Calu3 (cell line): ENCODE measurements at regions not wholly inside any gene's neighbourhood (a gene's known extent, or its start where the extent isn't known, plus 50 kb on each side); places are given as distances from the start of the nearest gene placed in this dataset.

Experiments
- BruUV-seq: library from RNA; stranded (reverse); fragments of 400-500 nt; replicated peaks from 2 replicates; lab custom pipeline; 2021; lab: Mats Ljungman, UMichigan
- CTCF ChIA-PET: fragments of 300-600 bp; sonication (Branson Sonifier 250); formaldehyde crosslinking; loops from one replicate; lab custom pipeline; 2022; ENCODE audit warnings: antibody characterized with exemption; lab: Charles Lee
- DNase-seq: peaks from one replicate; pipeline ENCODE4 v3.0.0; 2022
- H3K27ac Mint-ChIP-seq: one replicate; pipeline ENCODE4 v1.8.0; 2022; ENCODE audit warnings: mixed read lengths; ENCODE audit not compliant: unreplicated experiment
- H3K27me3 Mint-ChIP-seq: one replicate; pipeline ENCODE4 v1.8.0; 2022; ENCODE audit warnings: mixed read lengths; ENCODE audit not compliant: unreplicated experiment
- H3K36me3 Mint-ChIP-seq: one replicate; pipeline ENCODE4 v1.8.0; 2022; ENCODE audit warnings: mild to moderate bottlenecking, moderate library complexity, mixed read lengths; ENCODE audit not compliant: insufficient read depth, unreplicated experiment
- H3K4me1 Mint-ChIP-seq: one replicate; pipeline ENCODE4 v1.8.0; 2022; ENCODE audit warnings: mild to moderate bottlenecking, low read depth, mixed read lengths; ENCODE audit not compliant: unreplicated experiment
- H3K4me3 Mint-ChIP-seq: one replicate; pipeline ENCODE4 v1.8.0; 2022; ENCODE audit warnings: mild to moderate bottlenecking, low read depth, moderate library complexity, mixed read lengths; ENCODE audit not compliant: unreplicated experiment
- H3K9me3 Mint-ChIP-seq: one replicate; pipeline ENCODE4 v1.8.0; 2022; ENCODE audit warnings: low read depth, mixed read lengths; ENCODE audit not compliant: unreplicated experiment
- CTCF ChIP-seq: fragments of 200-600 bp; IDR thresholded peaks from one replicate; pipeline ENCODE4 v1.8.0; 2022; ENCODE audit warnings: antibody characterized with exemption; ENCODE audit not compliant: unreplicated experiment
- intact Hi-C: fragments of 100-400 bp; cut with micrococcal nuclease; formaldehyde crosslinking; loops from one replicate; pipeline ENCODE4 v1.10.0; 2022; ENCODE audit not compliant: unreplicated experiment

GRCh38 chr12:94078138-94078723 lies 70.1 kb upstream of the PLXNC1 start:
- no TSS peak for BruUV-seq
- H3K27me3 Mint-ChIP-seq, result peaks cover 68% of the 10 kb centered on the region
- H3K36me3 Mint-ChIP-seq, result no peaks in the 10 kb centered on the region
- peaks cover under 1% of the 10 kb centered on the region for H3K9me3 Mint-ChIP-seq
- intact Hi-C loops, result no loop called here
- H3K4me3 Mint-ChIP-seq, result no peak overlapping the region
- no peak for TF ChIP-seq CTCF
- no peaks in the 10 kb centered on the region for H3K4me1 Mint-ChIP-seq
- DNase-seq, result no peak
- CTCF ChIA-PET, result no interaction called here
- H3K27ac Mint-ChIP-seq, result no peak overlapping the region

GRCh38 chr12:94078736-94079509 lies 69.5 kb upstream of the PLXNC1 start:
- no peak overlapping the region for H3K4me3 Mint-ChIP-seq
- peaks cover 64% of the 10 kb centered on the region for H3K27me3 Mint-ChIP-seq
- no peak for DNase-seq
- TF ChIP-seq CTCF, result no peak
- H3K9me3 Mint-ChIP-seq, result peaks cover 5% of the 10 kb centered on the region
- no peak overlapping the region for H3K27ac Mint-ChIP-seq
- H3K4me1 Mint-ChIP-seq, result no peaks in the 10 kb centered on the region
- CTCF ChIA-PET, result no interaction called here
- intact Hi-C loops, result no loop called here
- BruUV-seq, result no TSS peak
- no peaks in the 10 kb centered on the region for H3K36me3 Mint-ChIP-seq

- H3K4me3 Mint-ChIP-seq, result no peak overlapping the region
- no peak for DNase-seq
These were observed 68.6 kb upstream of the PLXNC1 start for GRCh38 chr12:94079566-94080340.

More at GRCh38 chr12:94079566-94080340, 68.6 kb upstream of the PLXNC1 start:
- Mint-ChIP-seq H3K4me1 (no peaks in the 10 kb centered on the region), H3K9me3 (peaks cover 5% of the 10 kb centered on the region), H3K27ac (no peak overlapping the region), H3K27me3 (peaks cover 55% of the 10 kb centered on the region), H3K36me3 (no peaks in the 10 kb centered on the region)
- CTCF ChIA-PET, result no interaction called here
- no TSS peak for BruUV-seq
- no peak for TF ChIP-seq CTCF
- intact Hi-C loops, result no loop called here
